Duodenal mucosa (tissue), 2 donors: ENCODE measurements at regions not wholly inside any gene's neighbourhood (a gene's known extent, or its start where the extent isn't known, plus 50 kb on each side); places are given as distances from the start of the nearest gene placed in this dataset.

Experiments used
- H3K27ac ChIP-seq: one replicate; pipeline ENCODE4 v1.7.0; 2013; ENCODE audit warnings: low read depth, low read length
- H3K27me3 ChIP-seq, 2 donors: one replicate each; pipeline ENCODE4 v1.7.0; 2013; ENCODE audit warnings: low read length in 2 of 2, control low read depth in 1 of 2; ENCODE audit not compliant: insufficient read depth in 2 of 2, control insufficient read depth in 1 of 2
- H3K36me3 ChIP-seq, 2 donors: one replicate each; pipeline ENCODE4 v1.7.0; 2013; ENCODE audit warnings: low read length in 2 of 2, control low read depth in 1 of 2; ENCODE audit not compliant: insufficient read depth in 2 of 2, control insufficient read depth in 1 of 2
- H3K4me1 ChIP-seq, 2 donors: one replicate each; pipeline ENCODE4 v1.7.0; 2013; ENCODE audit warnings: low read length in 2 of 2, control low read depth in 1 of 2; ENCODE audit not compliant: insufficient read depth in 2 of 2, control insufficient read depth in 1 of 2
- H3K4me3 ChIP-seq, 2 donors: one replicate each; pipeline ENCODE4 v1.7.0; 2013; ENCODE audit warnings: low read length in 2 of 2, low read depth in 1 of 2
- H3K9ac ChIP-seq, 2 donors: one replicate each; pipeline ENCODE4 v1.7.0; 2013; ENCODE audit warnings: low read length in 2 of 2, low read depth in 1 of 2
- H3K9me3 ChIP-seq, 2 donors: one replicate each; pipeline ENCODE4 v1.7.0; 2013; ENCODE audit warnings: low read length in 2 of 2, control low read depth in 1 of 2; ENCODE audit not compliant: control insufficient read depth in 1 of 2

GRCh38 chr11:28757725-28758515 is 649.7 kb downstream of the METTL15 start:
- Histone ChIP-seq H3K27ac (no peak overlapping the region), H3K9ac (no peak overlapping the region), H3K9me3 (no peaks in the 10 kb centered on the region), H3K4me1 (no peaks in the 10 kb centered on the region), H3K4me3 (no peak overlapping the region), H3K36me3 (no peaks in the 10 kb centered on the region), H3K27me3 (no peaks in the 10 kb centered on the region)

DNA sequence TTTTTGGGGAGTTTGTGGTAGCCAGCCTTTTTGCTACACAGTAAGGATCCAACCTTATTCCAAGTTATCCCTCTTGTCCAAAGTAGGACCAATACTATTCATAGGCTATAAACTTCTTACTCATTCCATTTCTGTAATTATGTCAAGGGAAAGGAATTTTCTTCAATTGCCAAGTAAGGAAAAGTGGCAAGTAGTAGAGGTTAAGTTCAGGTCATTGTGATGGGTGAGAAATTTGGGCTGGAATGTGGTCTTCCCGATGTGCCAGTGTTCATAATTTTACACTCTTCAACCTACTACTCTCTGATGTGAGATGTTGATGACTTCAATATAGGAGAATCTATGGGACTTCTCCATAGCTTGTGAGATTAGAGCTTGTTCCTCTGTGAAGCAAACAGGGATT is 648.8 kb downstream of the METTL15 start:
- no peaks in the 10 kb centered on the region for H3K36me3 ChIP-seq
- no peak overlapping the region for H3K4me3 ChIP-seq
- H3K27ac ChIP-seq = no peak overlapping the region
- no peak overlapping the region for H3K9ac ChIP-seq
- no peaks in the 10 kb centered on the region for H3K27me3 ChIP-seq
- H3K4me1 ChIP-seq = no peaks in the 10 kb centered on the region
- H3K9me3 ChIP-seq = no peaks in the 10 kb centered on the region

DNA sequence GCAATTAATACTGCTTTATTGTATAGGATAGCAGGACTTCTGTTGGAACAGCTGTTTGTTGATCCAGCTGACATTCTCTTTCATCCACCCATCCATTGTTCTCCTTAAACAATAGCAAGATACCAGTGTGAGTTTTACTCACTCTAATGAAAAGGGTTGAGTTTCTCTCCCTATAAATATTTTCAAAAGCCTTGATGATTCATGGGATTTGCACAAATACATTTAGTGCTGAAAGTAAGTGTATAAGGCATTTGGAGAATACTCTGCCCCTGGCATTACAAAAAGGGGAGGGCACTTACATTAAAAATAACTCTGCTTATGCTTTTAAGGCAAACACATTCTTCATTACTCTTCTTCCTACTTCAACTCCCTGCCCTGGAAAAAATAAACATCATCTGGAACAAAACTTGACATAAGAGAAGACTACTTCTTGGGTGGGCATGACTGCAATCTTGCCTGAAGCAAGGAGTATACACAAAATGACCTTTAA is 634.9 kb downstream of the METTL15 start:
- no peaks in the 10 kb centered on the region for H3K27me3 ChIP-seq
- H3K36me3 ChIP-seq = no peaks in the 10 kb centered on the region
- no peak overlapping the region for H3K4me3 ChIP-seq
- no peaks in the 10 kb centered on the region for H3K9me3 ChIP-seq
- no peak overlapping the region for H3K9ac ChIP-seq
- H3K4me1 ChIP-seq = no peaks in the 10 kb centered on the region
- H3K27ac ChIP-seq = no peak overlapping the region

DNA sequence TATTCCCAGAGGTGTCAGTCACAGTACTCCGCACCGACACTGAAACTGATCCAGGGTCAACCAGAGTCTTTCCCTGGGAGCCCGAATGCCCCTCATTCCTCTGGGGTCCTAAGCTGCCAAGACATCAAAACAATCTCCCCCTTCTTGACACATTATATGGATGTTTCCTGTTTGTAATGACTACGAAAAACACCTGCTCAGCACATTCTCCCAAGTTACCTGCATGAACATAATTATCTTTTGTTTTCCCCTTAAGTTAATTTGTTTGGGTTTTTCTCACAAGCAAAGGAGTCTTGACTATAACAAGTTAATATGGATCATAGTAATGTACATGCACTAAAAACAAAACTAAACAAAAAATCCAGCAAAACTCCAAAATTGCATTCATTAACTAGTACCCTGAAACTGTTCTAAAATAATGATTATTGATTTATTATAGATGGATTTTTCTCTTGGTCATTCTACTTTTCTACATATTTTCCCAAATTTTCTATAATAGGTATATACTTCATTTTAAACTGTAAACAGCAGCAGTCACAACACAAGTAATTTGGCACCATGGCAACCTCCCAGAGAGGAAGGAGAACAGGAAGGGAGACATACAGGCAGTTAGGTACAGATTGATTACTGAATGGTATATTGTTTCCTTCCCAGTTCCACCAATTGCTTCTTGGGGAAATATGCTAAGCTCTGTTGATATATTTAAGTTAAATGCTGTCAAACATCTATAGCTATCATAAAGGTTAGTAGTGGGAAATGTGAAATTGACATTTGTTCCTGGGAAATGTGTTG is 631.5 kb downstream of the METTL15 start:
- Histone ChIP-seq H3K27ac (no peak overlapping the region), H3K4me1 (no peaks in the 10 kb centered on the region), H3K4me3 (no peak overlapping the region), H3K27me3 (no peaks in the 10 kb centered on the region), H3K9me3 (no peaks in the 10 kb centered on the region), H3K36me3 (no peaks in the 10 kb centered on the region), H3K9ac (no peak overlapping the region)

DNA sequence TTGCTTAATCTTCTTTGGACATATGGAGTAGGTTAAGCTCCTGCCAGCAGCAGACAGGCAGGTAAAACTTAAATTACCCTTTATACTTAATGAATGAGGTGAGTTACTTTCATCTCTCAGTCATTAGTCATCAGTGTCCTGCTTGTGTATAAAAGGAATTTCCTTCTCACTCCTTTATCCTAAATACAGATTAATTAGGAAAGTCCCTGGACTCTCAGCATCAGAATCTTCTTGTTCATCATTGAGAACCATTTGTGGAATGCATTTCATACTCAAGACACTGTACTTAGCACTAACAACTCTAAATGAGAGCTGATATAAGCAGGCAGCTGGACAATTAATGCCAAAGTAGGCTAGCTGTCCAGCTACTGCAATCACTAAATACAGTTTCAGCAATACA is 630.4 kb downstream of the METTL15 start:
- H3K9me3 ChIP-seq = no peaks in the 10 kb centered on the region
- no peaks in the 10 kb centered on the region for H3K27me3 ChIP-seq
- H3K36me3 ChIP-seq = no peaks in the 10 kb centered on the region
- no peak overlapping the region for H3K9ac ChIP-seq
- no peaks in the 10 kb centered on the region for H3K4me1 ChIP-seq
- H3K27ac ChIP-seq = no peak overlapping the region
- no peak overlapping the region for H3K4me3 ChIP-seq

DNA sequence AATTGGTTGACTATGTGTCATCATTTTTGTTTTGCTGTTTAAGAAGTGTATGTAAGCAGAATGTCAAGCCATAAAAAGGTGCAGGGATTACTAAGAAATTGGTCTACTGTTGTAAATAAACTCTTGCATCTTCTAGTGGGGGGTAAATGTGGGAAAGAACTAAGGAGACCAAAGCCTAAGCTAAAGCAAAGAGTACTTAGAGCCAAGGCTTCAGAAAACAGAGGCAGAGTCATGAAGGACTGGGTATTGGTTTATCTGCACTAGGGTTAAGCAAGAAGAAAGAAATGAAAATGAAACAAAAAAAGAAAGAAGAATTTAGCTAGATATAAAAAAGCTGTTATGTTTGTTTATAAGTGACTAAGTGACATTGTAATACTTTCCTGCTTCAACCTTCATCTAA is 628.1 kb downstream of the METTL15 start:
- H3K27ac ChIP-seq = no peak overlapping the region
- H3K9ac ChIP-seq = no peak overlapping the region
- H3K4me3 ChIP-seq = no peak overlapping the region
- H3K4me1 ChIP-seq = no peaks in the 10 kb centered on the region
- H3K27me3 ChIP-seq = no peaks in the 10 kb centered on the region
- no peaks in the 10 kb centered on the region for H3K9me3 ChIP-seq
- no peaks in the 10 kb centered on the region for H3K36me3 ChIP-seq

GRCh38 chr11:28735511-28735910 is 627.3 kb downstream of the METTL15 start:
- H3K4me3 ChIP-seq = no peak overlapping the region

DNA sequence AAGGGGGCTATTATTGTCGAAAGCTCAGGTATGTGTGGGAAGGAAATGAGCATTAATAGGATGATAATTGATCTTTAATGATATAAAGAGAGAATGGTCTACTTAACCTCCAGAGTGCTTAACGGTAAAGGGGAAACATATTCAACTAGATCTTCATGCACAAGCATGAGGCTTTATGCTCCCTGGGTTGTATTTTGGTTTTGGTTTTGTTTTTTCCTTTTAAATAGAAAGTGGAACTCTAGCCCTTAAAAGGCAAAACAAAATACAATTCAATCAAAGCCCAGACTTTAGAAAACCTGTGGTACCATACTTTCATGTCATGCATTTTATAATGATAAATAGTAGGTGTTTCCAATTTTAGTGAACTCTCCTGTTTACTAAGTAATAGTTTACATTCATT is 622.7 kb downstream of the METTL15 start:
- H3K4me1 ChIP-seq = no peaks in the 10 kb centered on the region
- H3K27me3 ChIP-seq = no peaks in the 10 kb centered on the region
- H3K27ac ChIP-seq = no peak overlapping the region
- no peak overlapping the region for H3K4me3 ChIP-seq
- no peak overlapping the region for H3K9ac ChIP-seq
- no peaks in the 10 kb centered on the region for H3K36me3 ChIP-seq
- no peaks in the 10 kb centered on the region for H3K9me3 ChIP-seq

More at GRCh38 chr11:28735511-28735910, 627.3 kb downstream of the METTL15 start:
- Histone ChIP-seq H3K9me3 (no peaks in the 10 kb centered on the region), H3K4me1 (no peaks in the 10 kb centered on the region), H3K27me3 (no peaks in the 10 kb centered on the region), H3K27ac (no peak overlapping the region), H3K36me3 (no peaks in the 10 kb centered on the region), H3K9ac (no peak overlapping the region)

DNA sequence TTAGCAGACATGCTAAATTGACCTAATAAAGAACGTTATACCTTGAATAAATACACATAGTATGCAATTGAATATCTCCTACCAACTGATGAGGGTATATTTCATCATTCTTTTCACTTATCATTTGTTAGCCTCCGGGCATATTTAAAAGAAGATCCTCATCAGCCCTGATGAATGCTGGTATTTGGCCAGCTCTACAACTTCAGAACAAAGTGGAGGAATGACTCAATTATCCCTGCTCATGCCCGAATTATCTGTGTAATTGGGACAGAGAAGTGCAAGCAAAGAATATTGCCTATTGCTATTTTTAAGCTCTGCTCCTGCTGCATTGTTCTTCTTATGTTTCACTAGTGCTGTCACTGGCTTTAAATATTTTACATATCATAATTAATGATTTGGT is 622.1 kb downstream of the METTL15 start:
- Histone ChIP-seq H3K36me3 (no peaks in the 10 kb centered on the region), H3K9me3 (no peaks in the 10 kb centered on the region), H3K4me1 (no peaks in the 10 kb centered on the region), H3K4me3 (no peak overlapping the region), H3K27ac (no peak overlapping the region), H3K27me3 (no peaks in the 10 kb centered on the region), H3K9ac (no peak overlapping the region)

DNA sequence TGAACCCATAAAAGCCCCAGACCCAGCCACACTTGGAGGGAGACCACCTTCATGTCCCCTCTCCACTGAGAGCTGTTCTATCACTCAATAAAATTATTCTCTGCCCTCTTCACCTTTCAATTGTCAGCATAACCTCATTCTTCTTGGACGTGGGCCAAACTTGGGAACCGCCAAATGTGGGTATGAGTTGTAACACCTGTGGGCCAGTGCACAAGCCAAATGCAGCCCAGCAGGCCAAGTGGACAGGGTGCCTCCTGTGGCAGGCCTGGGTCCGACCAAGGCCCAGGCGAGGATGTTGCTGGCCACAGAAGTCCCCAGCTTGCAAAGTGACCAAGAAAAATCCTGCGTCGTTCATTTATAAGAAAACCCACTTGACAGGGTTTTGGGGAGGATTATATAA is 621.2 kb downstream of the METTL15 start:
- Histone ChIP-seq H3K27ac (no peak overlapping the region), H3K36me3 (no peaks in the 10 kb centered on the region), H3K9me3 (no peaks in the 10 kb centered on the region), H3K27me3 (no peaks in the 10 kb centered on the region), H3K4me3 (no peak overlapping the region), H3K9ac (no peak overlapping the region), H3K4me1 (no peaks in the 10 kb centered on the region)
